ENCODE measurements at regions not wholly inside any gene's neighbourhood (a gene's known extent, or its start where the extent isn't known, plus 50 kb on each side); places are given as distances from the start of the nearest gene placed in this dataset.

DNA sequence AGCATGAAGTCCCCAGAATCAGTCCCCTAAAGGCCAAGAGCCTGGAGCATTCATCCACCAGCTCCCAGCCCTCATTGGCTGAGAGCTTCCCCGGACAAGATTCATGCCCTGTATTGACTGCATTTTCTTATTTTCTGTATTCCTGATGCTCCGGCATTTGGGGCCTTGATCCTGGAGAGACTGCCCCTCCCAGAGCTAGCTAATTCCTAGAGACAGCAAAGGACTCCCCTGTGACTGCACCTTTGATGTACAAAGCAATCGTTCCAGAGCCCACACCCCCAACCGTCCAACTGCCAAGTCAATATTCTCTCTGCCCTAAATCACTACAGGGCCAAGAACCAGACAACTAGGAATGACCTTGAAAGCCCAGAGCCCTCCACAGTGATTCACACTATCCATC, 93.4 kb upstream of the CDH5 start:
- no peak for DNase-seq (ENCODE audit: low read depth)
- TF ChIP-seq CTCF (IDR thresholded peaks at IDR 0.05; ENCODE audit: low read length, missing control alignments) = no peak
- H3K4me3 ChIP-seq (replicated peaks; ENCODE audit: low read depth, low read length) = no peak overlapping the region

DNA sequence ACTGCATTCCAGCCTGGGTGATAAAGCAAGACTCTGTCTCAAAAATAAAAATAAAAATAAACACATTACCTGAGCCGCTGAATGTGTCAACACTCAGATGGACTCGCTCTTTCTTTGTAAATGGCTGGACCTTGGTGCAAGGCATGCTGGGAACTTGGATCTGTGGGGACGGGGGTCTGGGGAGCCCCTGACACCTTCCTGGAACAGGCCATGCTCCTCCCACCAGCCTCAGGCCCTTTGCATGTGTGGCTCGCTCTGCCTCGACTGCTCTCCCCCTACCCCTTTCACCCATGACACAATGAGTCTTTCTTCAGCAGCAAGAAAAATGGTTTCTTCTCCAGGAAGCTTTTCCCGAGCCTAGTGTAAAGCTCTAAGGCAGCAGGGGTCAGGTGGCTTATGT, 94.0 kb upstream of the CDH5 start:
- H3K4me3 ChIP-seq (replicated peaks; ENCODE audit: low read depth, low read length) = no peak overlapping the region
- no peak for TF ChIP-seq CTCF (IDR thresholded peaks at IDR 0.05; ENCODE audit: low read length, missing control alignments)
- DNase-seq (ENCODE audit: low read depth) = no peak

- TF ChIP-seq CTCF (IDR thresholded peaks at IDR 0.05; ENCODE audit: low read length, missing control alignments) = no peak
- no peak overlapping the region for H3K4me3 ChIP-seq (replicated peaks; ENCODE audit: low read depth, low read length)
- DNase-seq (ENCODE audit: low read depth) = no peak
Measured at GRCh38 chr16:66271074-66272060, 95.1 kb upstream of the CDH5 start.

GRCh38 chr16:66270333-66270927, 96.1 kb upstream of the CDH5 start:
- H3K4me3 ChIP-seq (replicated peaks; ENCODE audit: low read depth, low read length) = no peak overlapping the region
- DNase-seq (ENCODE audit: low read depth) = peak; percentile 71

DNA sequence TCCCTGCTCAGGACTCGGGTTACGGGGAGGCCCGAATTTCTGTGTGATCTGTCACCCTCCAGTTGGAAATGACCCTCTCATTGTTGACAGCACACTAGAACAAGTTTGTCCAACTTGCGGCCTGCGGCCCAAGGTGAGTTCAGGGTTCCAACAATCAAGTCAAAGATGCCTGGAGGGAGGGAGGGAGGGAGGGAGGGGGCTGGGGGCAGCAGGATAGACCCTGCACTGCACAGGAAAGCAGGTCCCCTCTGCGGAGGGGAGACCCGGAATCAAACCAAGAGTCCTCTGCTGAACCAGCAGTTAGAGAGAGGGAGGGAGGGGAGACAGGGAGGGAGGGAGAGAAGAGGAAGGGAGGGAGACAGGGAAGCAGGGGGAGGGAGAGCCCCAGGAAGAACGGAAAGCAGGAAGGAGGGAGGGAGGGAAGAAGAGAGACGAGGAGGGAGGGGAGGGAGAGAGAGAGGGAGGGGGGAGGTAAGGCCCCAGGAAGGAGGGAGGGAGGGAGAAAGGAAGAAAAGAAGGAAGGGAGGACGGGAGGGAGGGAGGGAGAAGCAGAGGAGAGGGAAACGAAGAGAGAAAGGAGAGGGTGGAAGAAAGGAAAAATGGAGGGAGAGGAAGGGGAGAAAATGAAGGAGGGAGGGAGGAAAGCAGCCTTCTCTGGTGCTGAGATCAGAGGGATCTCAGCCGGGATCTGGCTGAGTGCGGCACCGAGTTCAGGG, 96.7 kb upstream of the CDH5 start:
- no peak overlapping the region for H3K4me3 ChIP-seq (replicated peaks; ENCODE audit: low read depth, low read length)
- DNase-seq (ENCODE audit: low read depth) = no peak
- TF ChIP-seq CTCF (IDR thresholded peaks at IDR 0.05; ENCODE audit: low read length, missing control alignments) = no peak

More at GRCh38 chr16:66270333-66270927, 96.1 kb upstream of the CDH5 start:
- TF ChIP-seq CTCF (IDR thresholded peaks at IDR 0.05; ENCODE audit: low read length, missing control alignments) = peak; percentile 36

DNA sequence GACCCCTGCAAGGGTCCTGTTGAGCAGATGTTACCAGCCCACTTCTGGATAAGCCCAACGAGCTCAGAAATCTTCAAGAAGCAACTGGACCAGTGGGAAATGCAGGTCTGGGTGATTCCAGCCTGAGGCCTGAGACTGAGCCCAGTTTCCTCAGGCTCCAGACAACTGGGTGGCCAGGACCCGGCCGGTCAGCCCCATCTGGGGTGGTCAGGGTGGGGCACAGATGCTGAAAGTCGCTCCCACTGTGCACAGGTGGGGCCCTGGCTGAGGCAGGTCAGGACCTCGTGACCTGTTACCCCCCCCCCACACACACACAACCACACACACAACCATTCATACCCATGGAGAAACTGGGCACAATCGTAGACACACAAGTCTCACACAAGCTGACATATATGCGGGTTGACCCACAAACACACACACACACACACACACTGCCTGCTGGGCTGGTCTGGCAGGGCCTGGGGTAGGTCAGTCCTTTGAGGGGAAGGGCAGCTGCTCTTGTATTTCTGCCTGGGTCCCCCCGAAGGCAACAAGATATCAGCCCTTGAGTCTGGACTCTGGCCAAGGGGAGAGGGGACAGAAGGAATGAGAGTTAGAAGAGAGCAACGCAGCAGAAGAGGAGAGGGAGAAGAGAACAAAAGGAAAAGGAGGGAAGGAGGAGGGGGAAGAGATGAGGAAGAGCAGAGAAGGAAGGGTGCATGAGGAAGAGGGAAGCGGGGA, 99.0 kb upstream of the CDH5 start:
- no peak overlapping the region for H3K4me3 ChIP-seq (replicated peaks; ENCODE audit: low read depth, low read length)
- no peak for DNase-seq (ENCODE audit: low read depth)
- no peak for TF ChIP-seq CTCF (IDR thresholded peaks at IDR 0.05; ENCODE audit: low read length, missing control alignments)
